BLaER1 treated with 17β-estradiol and CSF1 and Interleukin-3, amounts not matched to agents 10 nM and 100 nM (cell line): ENCODE measurements at regions not wholly inside any gene's neighbourhood (a gene's known extent, or its start where the extent isn't known, plus 50 kb on each side); places are given as distances from the start of the nearest gene placed in this dataset.
"Not testable (repeated sequence)": the region's sequence is repeated elsewhere in the genome, so short reads cannot be mapped to it uniquely, and the experiment has no call there.

Source experiments
- H3K27ac ChIP-seq, 11 experiments: shearing (Covaris generic); formaldehyde crosslinking; 2 replicates each; pipeline ENCODE4 v1.8.1; 2022
- H3K27me3 ChIP-seq, 11 experiments: shearing (Covaris generic); formaldehyde crosslinking; 2 replicates each; pipeline ENCODE4 v1.8.1; 2022
- H3K36me3 ChIP-seq, 11 experiments: shearing (Covaris generic); formaldehyde crosslinking; 2 replicates each; pipeline ENCODE4 v1.8.1; 2022
- H3K4me1 ChIP-seq, 10 experiments: shearing (Covaris generic); formaldehyde crosslinking; 2 replicates each; pipeline ENCODE4 v1.8.1; 2022
- H3K4me2 ChIP-seq, 11 experiments: shearing (Covaris generic); formaldehyde crosslinking; 2 replicates each; pipeline ENCODE4 v1.8.1; 2022
- H3K4me3 ChIP-seq, 10 experiments: shearing (Covaris generic); formaldehyde crosslinking; 2 replicates each; pipeline ENCODE4 v1.8.1; 2022
- H3K9ac ChIP-seq, 11 experiments: shearing (Covaris generic); formaldehyde crosslinking; 2 replicates each; pipeline ENCODE4 v1.8.1; 2022
- H3K9me3 ChIP-seq, 11 experiments: shearing (Covaris generic); formaldehyde crosslinking; replicated peaks in 1 of 11; 2 replicates each; pipeline ENCODE4 v1.8.1; 2022
- H4K20me1 ChIP-seq, 11 experiments: shearing (Covaris generic); formaldehyde crosslinking; 2 replicates each; pipeline ENCODE4 v1.8.1; 2022
- Cebpa-rat ChIP-seq, 11 experiments: shearing (Covaris generic); IDR thresholded peaks; 2 replicates each; pipeline ENCODE4 v1.8.1; 2022

DNA sequence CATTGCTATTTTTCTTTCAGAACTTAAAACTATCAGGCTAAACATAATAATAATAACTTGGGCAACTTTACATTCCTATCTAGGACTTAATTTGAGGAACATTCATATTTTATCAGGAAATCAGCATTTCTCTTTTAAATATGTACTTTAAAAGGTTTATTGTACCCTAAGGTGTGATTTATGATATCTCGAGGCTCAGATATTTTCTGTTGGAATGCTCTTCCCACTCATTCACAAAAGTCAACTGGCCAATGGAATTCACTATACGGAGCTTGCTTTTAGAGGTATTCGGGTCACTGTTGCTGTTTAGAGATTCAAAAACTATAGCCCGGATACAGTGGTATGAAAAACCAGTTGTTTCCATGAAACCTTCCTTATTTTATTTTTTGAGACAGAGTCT, 328.3 kb downstream of the GBA3 start:
- H3K9me3 ChIP-seq: no peaks in the 10 kb centered on the region
- no peaks in the 10 kb centered on the region for H3K4me1 ChIP-seq
- H3K27ac ChIP-seq: no peak overlapping the region
- TF ChIP-seq Cebpa-rat (IDR thresholded peaks at IDR 0.05): no peak
- H4K20me1 ChIP-seq: no peaks in the 10 kb centered on the region
- H3K4me3 ChIP-seq: no peak overlapping the region
- no peak overlapping the region for H3K9ac ChIP-seq
- no peaks in the 10 kb centered on the region for H3K36me3 ChIP-seq
- H3K27me3 ChIP-seq: no peaks in the 10 kb centered on the region
- no peak overlapping the region for H3K4me2 ChIP-seq

DNA sequence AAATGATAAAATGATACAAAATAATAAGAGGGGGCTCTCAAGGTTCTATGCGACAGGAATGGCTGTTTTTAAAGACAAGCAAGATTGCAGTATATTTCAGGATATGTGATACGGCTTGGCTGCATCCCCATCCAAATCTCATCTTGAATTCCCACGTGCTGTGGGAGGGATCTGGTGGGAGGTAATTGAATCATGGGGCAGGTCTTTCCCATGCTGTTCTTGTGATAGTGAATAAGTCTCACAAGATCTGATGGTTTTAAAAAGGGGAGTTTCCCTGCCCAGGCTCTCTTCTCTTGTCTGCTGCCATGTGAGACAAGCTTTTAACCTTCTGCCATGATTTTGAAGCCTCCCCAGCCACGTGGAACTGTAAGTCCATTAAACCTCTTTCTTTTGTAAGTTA, 327.7 kb downstream of the GBA3 start:
- H3K27ac ChIP-seq: not testable (repeated sequence)

DNA sequence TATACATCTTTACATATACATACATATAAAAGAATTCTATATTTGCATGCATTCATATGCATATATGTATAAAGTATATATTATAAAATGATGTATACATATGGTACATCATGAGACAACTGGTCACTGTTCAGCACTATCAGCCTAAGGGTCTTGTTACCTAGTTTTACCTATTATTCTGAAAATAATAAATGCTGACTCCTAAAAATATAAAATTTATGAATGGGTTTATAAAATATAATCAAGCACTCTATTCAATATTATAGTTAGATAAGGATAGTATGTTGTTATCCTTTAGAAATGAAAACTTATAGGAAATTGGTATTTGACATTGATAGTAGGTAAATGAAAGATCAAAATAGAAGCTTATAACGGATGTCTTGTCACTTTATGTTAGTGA, 324.2 kb downstream of the GBA3 start:
- H3K4me3 ChIP-seq: no peak overlapping the region
- H3K27ac ChIP-seq: no peak overlapping the region
- no peak for TF ChIP-seq Cebpa-rat (IDR thresholded peaks at IDR 0.05)

More for the DNA sequence above, 327.7 kb downstream of the GBA3 start:
- not testable (repeated sequence) for H4K20me1 ChIP-seq, H3K27me3 ChIP-seq, H3K9ac ChIP-seq, H3K4me3 ChIP-seq, H3K4me2 ChIP-seq, H3K9me3 ChIP-seq, H3K36me3 ChIP-seq, H3K4me1 ChIP-seq

DNA sequence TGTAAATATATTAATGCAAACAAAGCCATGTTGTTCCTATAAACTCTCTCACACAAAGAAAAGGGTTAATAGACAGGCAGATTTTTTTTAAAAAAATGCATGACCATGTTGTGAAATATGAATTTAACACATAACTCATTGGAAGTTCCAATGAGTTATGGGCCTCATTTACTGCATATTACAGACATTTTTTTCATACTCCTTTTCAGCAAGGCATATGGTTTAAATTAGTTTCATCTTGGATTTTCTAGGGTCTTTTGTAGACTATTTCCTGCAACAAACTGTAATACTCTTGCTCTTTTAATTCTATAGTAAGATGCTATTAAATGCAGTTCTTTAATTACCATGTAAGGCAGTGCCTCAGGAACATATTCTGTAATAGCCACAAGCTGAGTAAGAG, 323.1 kb downstream of the GBA3 start:
- no peak for TF ChIP-seq Cebpa-rat (IDR thresholded peaks at IDR 0.05)
- no peaks in the 10 kb centered on the region for H3K36me3 ChIP-seq
- H3K4me1 ChIP-seq: no peaks in the 10 kb centered on the region
- H3K4me2 ChIP-seq: no peak overlapping the region
- H3K27me3 ChIP-seq: no peaks in the 10 kb centered on the region
- H3K9ac ChIP-seq: no peak overlapping the region
- H3K4me3 ChIP-seq: no peak overlapping the region
- no peaks in the 10 kb centered on the region for H4K20me1 ChIP-seq
- no peaks in the 10 kb centered on the region for H3K9me3 ChIP-seq
- no peak overlapping the region for H3K27ac ChIP-seq

More for the DNA sequence above, 324.2 kb downstream of the GBA3 start:
- Histone ChIP-seq H3K9me3 (no peaks in the 10 kb centered on the region), H3K4me1 (no peaks in the 10 kb centered on the region), H3K9ac (no peak overlapping the region), H4K20me1 (no peaks in the 10 kb centered on the region), H3K4me2 (no peak overlapping the region), H3K27me3 (no peaks in the 10 kb centered on the region), H3K36me3 (no peaks in the 10 kb centered on the region)

DNA sequence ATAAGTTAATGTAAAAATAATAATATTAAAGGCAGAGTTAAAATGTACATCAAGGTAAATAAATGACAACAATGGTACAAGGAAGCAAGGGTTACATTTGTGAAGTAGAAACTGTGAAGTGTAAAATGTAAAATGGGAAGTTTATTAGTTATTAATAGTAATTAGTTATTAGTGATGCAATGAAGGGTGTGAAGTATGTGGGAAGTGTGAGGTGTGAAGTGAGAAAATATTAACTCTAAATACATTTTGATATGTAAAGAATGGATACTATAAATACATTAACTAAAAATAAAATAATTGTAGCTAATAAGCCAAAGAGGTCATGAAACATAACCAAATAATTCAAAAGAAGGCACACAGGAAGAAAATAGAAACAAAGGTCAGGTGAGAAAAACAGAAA, 316.4 kb downstream of the GBA3 start:
- no peak overlapping the region for H3K4me2 ChIP-seq
- H3K27me3 ChIP-seq: no peaks in the 10 kb centered on the region
- no peak overlapping the region for H3K27ac ChIP-seq
- no peaks in the 10 kb centered on the region for H4K20me1 ChIP-seq
- H3K9ac ChIP-seq: no peak overlapping the region
- peaks cover 0 to 14% (median 11%) of the 10 kb centered on the region in 11 experiments; a peak in 15 of 22 replicates for H3K9me3 ChIP-seq
- no peak overlapping the region for H3K4me3 ChIP-seq
- no peaks in the 10 kb centered on the region for H3K4me1 ChIP-seq
- TF ChIP-seq Cebpa-rat (IDR thresholded peaks at IDR 0.05): no peak
- H3K36me3 ChIP-seq: no peaks in the 10 kb centered on the region

DNA sequence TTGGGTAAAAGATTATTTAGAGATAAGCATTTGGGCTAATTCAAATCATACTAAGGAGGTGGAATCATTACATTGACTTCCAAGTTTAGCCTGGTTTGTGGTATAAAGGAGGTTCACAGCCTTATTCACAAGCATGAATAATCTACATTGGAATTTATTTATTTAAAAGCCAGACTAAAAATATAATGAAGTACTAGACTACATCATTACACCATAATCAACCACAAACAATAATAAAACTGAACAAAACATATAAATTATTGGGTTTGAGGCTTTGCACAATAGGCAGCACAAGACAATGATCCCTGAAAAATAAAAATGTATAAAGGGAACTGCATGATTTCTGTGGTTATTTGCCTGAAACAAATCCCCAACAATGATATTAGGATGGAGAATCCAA, 314.0 kb downstream of the GBA3 start:
- Histone ChIP-seq H4K20me1 (no peaks in the 10 kb centered on the region), H3K4me2 (no peak overlapping the region), H3K9ac (no peak overlapping the region), H3K9me3 (peaks cover 0 to 14% (median 11%) of the 10 kb centered on the region in 11 experiments; a peak in 15 of 22 replicates), H3K27ac (no peak overlapping the region), H3K4me1 (no peaks in the 10 kb centered on the region), H3K4me3 (no peak overlapping the region), H3K36me3 (no peaks in the 10 kb centered on the region), H3K27me3 (no peaks in the 10 kb centered on the region)
- no peak for TF ChIP-seq Cebpa-rat (IDR thresholded peaks at IDR 0.05)

DNA sequence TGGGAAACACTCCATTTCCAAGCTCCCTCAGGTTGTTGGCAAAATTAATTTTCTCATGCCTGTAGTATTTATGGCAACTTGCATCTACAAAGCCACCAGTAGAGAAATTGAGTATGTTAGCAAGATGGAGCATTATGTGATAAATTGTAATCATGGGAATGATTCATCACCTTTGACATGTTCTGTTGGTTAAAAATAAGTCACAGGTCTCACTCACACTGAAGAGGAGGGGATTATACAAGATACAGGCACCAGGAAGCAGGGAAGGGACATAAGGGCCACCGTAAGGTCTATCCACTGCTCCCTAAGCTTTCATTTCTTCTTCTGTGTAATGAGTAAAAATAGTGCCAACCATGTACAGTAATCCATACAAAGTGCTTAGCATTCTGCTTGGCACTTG, 313.0 kb downstream of the GBA3 start:
- no peak overlapping the region for H3K4me2 ChIP-seq
- H3K4me3 ChIP-seq: no peak overlapping the region
- no peak for TF ChIP-seq Cebpa-rat (IDR thresholded peaks at IDR 0.05)
- no peak overlapping the region for H3K27ac ChIP-seq
- H3K9me3 ChIP-seq: peaks cover 0 to 14% (median 11%) of the 10 kb centered on the region in 11 experiments; a peak in 15 of 22 replicates
- no peak overlapping the region for H3K9ac ChIP-seq
- no peaks in the 10 kb centered on the region for H4K20me1 ChIP-seq
- H3K27me3 ChIP-seq: no peaks in the 10 kb centered on the region
- H3K36me3 ChIP-seq: no peaks in the 10 kb centered on the region
- no peaks in the 10 kb centered on the region; a peak in 1 of 20 replicates for H3K4me1 ChIP-seq

DNA sequence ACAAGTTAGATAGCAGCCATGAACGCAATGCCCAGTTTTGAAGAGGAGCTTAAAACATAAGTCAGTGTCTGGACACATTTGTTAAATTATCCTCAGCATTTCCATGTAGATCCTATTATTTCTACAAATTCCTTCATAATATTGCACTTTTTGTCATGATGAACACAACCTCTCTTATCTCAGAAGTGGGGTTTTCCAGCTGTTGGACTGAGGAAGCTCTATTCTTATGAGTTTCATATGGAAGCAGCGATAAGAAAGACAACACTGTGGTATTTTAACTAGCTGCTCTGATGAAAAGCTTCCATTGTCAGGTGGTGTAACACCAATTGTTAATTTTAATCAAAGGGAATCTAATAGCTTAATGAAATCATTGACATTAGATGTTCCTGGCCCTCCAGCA, 308.7 kb downstream of the GBA3 start:
- H4K20me1 ChIP-seq: no peaks in the 10 kb centered on the region
- no peaks in the 10 kb centered on the region for H3K9me3 ChIP-seq
- TF ChIP-seq Cebpa-rat (IDR thresholded peaks at IDR 0.05): no peak
- H3K27me3 ChIP-seq: no peaks in the 10 kb centered on the region
- H3K4me1 ChIP-seq: no peaks in the 10 kb centered on the region; a peak in 1 of 20 replicates
- H3K4me2 ChIP-seq: no peak overlapping the region
- no peak overlapping the region for H3K9ac ChIP-seq
- H3K4me3 ChIP-seq: no peak overlapping the region
- no peak overlapping the region for H3K27ac ChIP-seq
- H3K36me3 ChIP-seq: no peaks in the 10 kb centered on the region

DNA sequence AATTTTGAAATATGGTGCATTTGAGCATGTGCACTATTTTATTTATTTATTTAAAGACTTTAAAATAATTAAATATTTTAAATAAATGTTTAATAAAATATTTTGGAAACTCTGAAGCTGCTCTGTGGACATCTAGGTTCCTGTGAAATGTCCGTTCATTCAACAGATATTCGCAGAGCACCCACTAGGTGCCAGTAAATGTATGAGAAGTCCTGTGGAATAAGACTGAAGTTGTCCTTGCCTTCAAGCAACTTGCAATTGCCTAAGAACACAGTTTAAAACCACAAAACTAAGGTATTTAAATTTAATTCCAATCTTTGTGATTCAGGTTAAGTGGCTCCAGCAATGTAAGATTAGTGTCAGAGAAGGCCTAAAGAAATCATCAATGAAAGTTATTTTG, 306.7 kb downstream of the GBA3 start:
- H3K4me1 ChIP-seq: no peaks in the 10 kb centered on the region; a peak in 1 of 20 replicates
- H3K9ac ChIP-seq: no peak overlapping the region
- TF ChIP-seq Cebpa-rat (IDR thresholded peaks at IDR 0.05): no peak
- H3K36me3 ChIP-seq: no peaks in the 10 kb centered on the region
- no peak overlapping the region for H3K4me3 ChIP-seq
- H3K4me2 ChIP-seq: no peak overlapping the region
- no peak overlapping the region for H3K27ac ChIP-seq
- no peaks in the 10 kb centered on the region for H3K9me3 ChIP-seq
- no peaks in the 10 kb centered on the region for H4K20me1 ChIP-seq
- no peaks in the 10 kb centered on the region for H3K27me3 ChIP-seq

DNA sequence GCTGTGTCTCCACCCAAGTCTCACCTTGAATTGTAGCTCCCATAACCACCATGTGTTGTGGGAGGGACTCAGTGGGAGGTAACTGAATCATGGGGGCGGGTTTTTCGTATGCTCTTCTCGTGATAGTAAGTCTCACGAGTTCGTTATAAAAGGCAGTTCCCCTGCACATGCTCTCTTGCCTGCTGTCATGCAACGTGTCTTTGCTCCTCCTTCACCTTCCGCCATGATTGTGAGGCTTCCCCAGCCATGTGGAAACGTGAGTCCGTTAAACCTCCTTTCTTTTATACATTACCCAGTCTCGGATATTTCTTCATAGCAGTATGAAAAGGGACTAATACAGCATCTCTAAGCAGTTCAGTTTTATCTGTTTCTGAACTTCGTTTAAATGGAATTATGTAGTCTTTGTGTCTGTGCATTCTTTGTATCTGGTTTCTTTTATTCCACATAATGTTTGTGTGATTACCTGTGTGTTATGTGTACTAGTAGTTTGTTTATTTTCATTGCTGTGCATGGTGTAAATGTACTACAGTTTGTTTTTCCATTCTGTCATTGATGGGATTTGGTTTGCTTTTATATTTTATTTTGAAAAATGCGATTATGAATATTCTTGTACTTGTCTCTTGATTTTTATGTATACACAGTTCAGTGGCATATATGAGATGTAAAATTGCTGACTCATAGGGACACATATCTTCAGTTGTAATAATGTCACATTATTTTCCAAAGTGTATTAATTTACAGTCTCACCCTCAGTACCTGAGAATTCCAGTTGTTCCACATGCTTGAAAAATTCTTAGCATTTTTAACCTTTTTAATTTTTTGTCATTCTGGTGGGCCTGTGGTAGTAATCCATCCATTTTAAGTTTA, 304.9 kb downstream of the GBA3 start:
- no peaks in the 10 kb centered on the region for H4K20me1 ChIP-seq
- H3K9ac ChIP-seq: no peak overlapping the region
- H3K36me3 ChIP-seq: no peaks in the 10 kb centered on the region
- no peaks in the 10 kb centered on the region for H3K9me3 ChIP-seq
- H3K27me3 ChIP-seq: no peaks in the 10 kb centered on the region
- H3K4me3 ChIP-seq: no peak overlapping the region
- H3K4me1 ChIP-seq: no peaks in the 10 kb centered on the region; a peak in 1 of 20 replicates
- no peak overlapping the region for H3K27ac ChIP-seq
- TF ChIP-seq Cebpa-rat (IDR thresholded peaks at IDR 0.05): no peak
- no peak overlapping the region for H3K4me2 ChIP-seq
